Esophagus (tissue), 2 donors: ENCODE measurements at regions not wholly inside any gene's neighbourhood (a gene's known extent, or its start where the extent isn't known, plus 50 kb on each side); places are given as distances from the start of the nearest gene placed in this dataset.

ENCODE experiments used
- H3K27ac ChIP-seq, 2 donors: one replicate each; pipeline ENCODE4 v1.5.1; 2013; ENCODE audit warnings: low read depth in 2 of 2, mild to moderate bottlenecking in 2 of 2, inconsistent platforms in 1 of 2, low read length in 1 of 2, moderate library complexity in 1 of 2
- H3K27me3 ChIP-seq, 2 donors: one replicate each; pipeline ENCODE4 v1.6.1; 2013; ENCODE audit warnings: low read length in 2 of 2, control low read depth in 1 of 2, mild to moderate bottlenecking in 1 of 2; ENCODE audit not compliant: insufficient read depth in 2 of 2, control insufficient read depth in 1 of 2
- H3K36me3 ChIP-seq, 2 donors: one replicate each; pipeline ENCODE4 v1.6.1; 2013; ENCODE audit warnings: low read length in 1 of 2; ENCODE audit not compliant: control insufficient read depth in 2 of 2, insufficient read depth in 2 of 2
- H3K4me1 ChIP-seq, 2 donors: one replicate each; pipeline ENCODE4 v1.6.1; 2013; ENCODE audit warnings: low read length in 1 of 2; ENCODE audit not compliant: control insufficient read depth in 2 of 2, insufficient read depth in 2 of 2
- H3K4me3 ChIP-seq, 2 donors: one replicate each; pipeline ENCODE4 v1.5.1; 2013; ENCODE audit warnings: low read length in 2 of 2, mild to moderate bottlenecking in 2 of 2, low read depth in 1 of 2, moderate library complexity in 1 of 2
- H3K9me3 ChIP-seq, 2 donors: one replicate each; pipeline ENCODE4 v1.6.1; 2013; ENCODE audit warnings: mild to moderate bottlenecking in 2 of 2, low read depth in 1 of 2, low read length in 1 of 2, moderate library complexity in 1 of 2; ENCODE audit not compliant: control insufficient read depth in 2 of 2, insufficient read depth in 1 of 2
- WGBS, 2 donors: extraction: QIAGEN DNeasy Blood & Tissue Kit; methylation state at CpG; one replicate each; pipeline ENCODE4 v1.1.7; 2013; 5-methylcytosine and 5-hydroxymethylcytosine counted together
- donor health status: healthy with polysubstance abuse.
- donor health status: Bipolar disorder and iron deficiency.

DNA sequence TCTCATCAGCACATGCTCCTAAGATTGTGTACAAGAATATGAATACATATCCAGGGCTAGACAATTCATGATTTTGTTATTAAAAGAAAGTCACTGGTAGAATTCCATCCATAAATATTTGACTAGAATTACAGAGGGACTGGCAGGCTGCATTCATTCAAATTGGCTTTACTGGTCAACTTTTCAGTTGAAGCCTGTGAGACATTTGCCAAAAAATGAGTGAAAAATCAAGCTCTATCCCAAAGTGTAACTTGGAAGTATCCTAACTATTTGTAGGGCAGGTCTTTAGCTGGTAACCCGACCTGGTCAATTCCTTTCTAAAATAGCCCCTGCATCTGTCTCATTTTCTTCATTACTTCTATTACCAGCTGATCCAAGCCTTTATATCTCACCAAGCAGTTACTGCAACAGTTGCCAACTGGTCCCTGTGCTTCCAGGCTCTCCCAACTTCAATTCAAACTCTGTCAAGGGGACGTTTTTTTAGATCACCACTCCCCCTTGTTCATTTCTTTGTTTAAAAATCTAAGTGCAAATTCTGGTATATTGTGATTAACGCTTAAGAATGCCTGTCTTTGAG, 173.1 kb upstream of the TBL1XR1 start:
- Histone ChIP-seq H3K9me3 (no peaks in the 10 kb centered on the region), H3K4me3 (no peak overlapping the region), H3K4me1 (no peaks in the 10 kb centered on the region), H3K27me3 (no peaks in the 10 kb centered on the region), H3K27ac (no peak overlapping the region), H3K36me3 (no peaks in the 10 kb centered on the region)
- 59 to 66% methylated on average over 3 of the region's 3 CpGs for WGBS, 2 donors

DNA sequence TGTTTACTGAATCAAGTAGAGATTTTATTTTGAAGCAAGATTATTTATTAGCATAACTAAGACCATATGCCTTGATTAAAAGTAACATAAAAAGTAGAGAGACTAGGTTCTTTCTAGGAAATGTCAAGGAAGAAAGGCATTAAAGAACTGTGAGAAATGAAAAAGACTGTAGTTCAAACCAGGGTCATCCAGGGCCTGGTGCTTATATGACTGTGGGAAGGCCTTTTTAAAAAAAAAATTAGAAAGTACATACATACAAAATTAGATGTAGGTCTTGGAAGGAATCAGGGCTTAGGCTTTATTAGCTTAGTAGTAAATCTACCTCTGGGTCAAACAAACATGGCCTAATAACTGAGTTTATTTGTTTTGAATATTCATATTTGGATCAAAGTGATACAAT, 173.9 kb upstream of the TBL1XR1 start:
- no peak overlapping the region for H3K27ac ChIP-seq
- no peaks in the 10 kb centered on the region for H3K9me3 ChIP-seq
- no peaks in the 10 kb centered on the region for H3K27me3 ChIP-seq
- no peaks in the 10 kb centered on the region for H3K36me3 ChIP-seq
- H3K4me3 ChIP-seq: no peak overlapping the region
- no peaks in the 10 kb centered on the region for H3K4me1 ChIP-seq

DNA sequence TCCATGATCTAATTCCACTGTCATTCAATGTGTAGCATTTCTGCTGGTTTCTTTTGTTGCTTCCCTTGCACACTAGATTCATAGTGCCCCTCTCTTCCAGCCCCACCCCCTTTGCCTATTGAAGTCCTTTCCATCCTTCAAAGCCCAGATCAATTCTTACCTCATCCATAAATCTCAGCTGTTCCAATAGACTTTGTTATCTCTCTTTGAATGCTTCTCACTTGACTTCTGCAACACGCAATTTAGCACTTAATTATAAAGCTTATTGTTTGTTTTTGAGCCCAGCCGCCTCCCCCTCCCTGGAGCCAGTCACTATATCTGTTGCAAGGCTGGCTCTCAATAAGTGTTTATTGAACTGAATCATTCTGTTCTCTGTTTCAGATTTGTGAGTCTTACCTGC, 174.6 kb upstream of the TBL1XR1 start:
- H3K27me3 ChIP-seq: no peaks in the 10 kb centered on the region
- no peak overlapping the region for H3K27ac ChIP-seq
- WGBS, 2 donors: 55 to 74% methylated on average over 2 of the region's 2 CpGs
- no peaks in the 10 kb centered on the region for H3K36me3 ChIP-seq
- H3K4me1 ChIP-seq: no peaks in the 10 kb centered on the region
- H3K9me3 ChIP-seq: no peaks in the 10 kb centered on the region
- H3K4me3 ChIP-seq: no peak overlapping the region

DNA sequence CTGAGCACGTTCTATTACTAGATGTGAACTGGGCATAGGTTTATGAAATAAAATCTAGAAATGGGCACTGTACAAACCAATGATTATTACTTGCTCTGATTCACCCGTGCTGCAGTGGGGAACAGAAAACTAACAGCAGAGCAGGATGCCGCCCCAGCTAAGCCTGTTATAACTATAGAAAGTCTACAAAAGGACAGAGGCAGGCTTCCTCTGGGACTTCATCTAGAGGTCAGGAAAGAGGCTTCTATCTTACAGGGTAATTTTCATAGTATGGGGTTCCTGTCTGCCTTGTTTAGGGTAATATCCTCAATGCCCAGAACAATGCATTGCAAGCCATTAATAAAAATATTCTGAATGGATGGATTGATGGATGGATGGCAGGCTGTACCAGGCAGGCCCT, 177.0 kb upstream of the TBL1XR1 start:
- Histone ChIP-seq H3K27ac (no peak overlapping the region), H3K4me1 (no peaks in the 10 kb centered on the region), H3K36me3 (no peaks in the 10 kb centered on the region), H3K27me3 (no peaks in the 10 kb centered on the region), H3K4me3 (no peak overlapping the region), H3K9me3 (no peaks in the 10 kb centered on the region)
- 77 to 82% methylated on average over 3 of the region's 3 CpGs for WGBS, 2 donors

DNA sequence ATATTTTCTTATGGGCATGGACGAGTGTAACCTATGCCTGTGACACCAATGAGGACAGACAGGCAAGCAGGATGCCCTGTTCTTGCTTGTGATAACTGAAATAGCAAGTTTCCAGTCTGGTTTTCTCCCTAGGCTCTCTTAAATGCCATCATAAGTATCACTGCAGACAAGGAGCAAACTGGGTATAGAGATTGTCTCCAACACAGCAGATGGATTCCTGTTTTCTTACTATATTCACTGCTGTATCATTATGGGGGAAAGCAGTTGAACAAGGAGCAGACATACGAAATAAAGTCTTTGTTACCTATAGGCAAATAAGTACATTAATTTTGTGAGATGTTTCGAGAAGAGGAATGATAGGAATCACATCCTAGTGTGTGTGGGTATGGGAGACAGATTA, 178.0 kb upstream of the TBL1XR1 start:
- Histone ChIP-seq H3K36me3 (no peaks in the 10 kb centered on the region), H3K9me3 (no peaks in the 10 kb centered on the region), H3K27me3 (no peaks in the 10 kb centered on the region), H3K4me3 (no peak overlapping the region), H3K27ac (no peak overlapping the region), H3K4me1 (no peaks in the 10 kb centered on the region)
- WGBS, 2 donors: 93% methylated on average over 3 of the region's 3 CpGs

DNA sequence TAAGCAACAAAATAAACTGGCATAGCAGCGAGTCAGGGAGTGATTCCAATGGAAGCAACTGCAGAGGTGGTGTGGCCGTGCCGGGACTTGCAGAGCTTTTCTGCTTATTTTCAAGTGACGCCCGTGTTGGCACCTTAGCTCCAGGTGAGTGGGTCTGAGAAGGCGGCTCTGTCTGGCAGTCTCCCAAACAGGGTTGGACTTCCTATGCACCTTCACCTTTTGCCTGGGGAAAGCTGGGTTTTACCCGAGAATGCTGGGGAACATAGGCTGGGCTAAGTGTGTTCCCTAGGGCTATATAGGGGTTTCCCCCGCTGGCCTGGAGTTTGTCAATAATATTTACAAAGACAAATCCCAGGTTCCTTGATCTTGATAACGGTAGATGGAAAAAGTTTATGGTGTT, 179.9 kb upstream of the TBL1XR1 start:
- Histone ChIP-seq H3K27me3 (no peaks in the 10 kb centered on the region), H3K27ac (peak overlapping the region in 1 of 2 donors; percentile 72), H3K4me3 (no peak overlapping the region), H3K4me1 (no peaks in the 10 kb centered on the region), H3K36me3 (no peaks in the 10 kb centered on the region), H3K9me3 (no peaks in the 10 kb centered on the region)
- 52 to 70% methylated on average over 9 of the region's 9 CpGs for WGBS, 2 donors

DNA sequence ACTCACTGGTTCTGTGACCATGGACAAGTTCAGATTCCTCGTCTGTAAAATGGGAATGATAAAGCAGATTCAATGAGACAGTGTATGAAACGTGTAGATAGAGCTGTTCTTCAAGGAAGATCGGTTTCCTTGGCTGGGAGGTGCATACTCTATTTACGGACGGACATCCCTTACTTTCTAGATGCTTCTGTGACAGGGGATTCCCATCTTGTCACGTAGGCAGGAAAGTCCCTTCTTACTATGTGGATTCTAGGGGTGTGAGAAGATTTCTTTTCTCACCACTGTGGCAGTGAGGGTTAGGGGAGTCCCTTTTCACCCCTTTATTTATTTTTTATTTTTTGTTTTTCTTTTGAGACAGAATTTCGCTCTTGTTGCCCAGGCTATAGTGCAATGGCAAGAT, 180.9 kb upstream of the TBL1XR1 start:
- H3K4me3 ChIP-seq: no peak overlapping the region
- no peaks in the 10 kb centered on the region for H3K9me3 ChIP-seq
- H3K27me3 ChIP-seq: no peaks in the 10 kb centered on the region
- H3K36me3 ChIP-seq: no peaks in the 10 kb centered on the region
- no peaks in the 10 kb centered on the region for H3K4me1 ChIP-seq
- WGBS, 2 donors: 69% methylated on average over 7 of the region's 7 CpGs
- H3K27ac ChIP-seq: no peak overlapping the region

DNA sequence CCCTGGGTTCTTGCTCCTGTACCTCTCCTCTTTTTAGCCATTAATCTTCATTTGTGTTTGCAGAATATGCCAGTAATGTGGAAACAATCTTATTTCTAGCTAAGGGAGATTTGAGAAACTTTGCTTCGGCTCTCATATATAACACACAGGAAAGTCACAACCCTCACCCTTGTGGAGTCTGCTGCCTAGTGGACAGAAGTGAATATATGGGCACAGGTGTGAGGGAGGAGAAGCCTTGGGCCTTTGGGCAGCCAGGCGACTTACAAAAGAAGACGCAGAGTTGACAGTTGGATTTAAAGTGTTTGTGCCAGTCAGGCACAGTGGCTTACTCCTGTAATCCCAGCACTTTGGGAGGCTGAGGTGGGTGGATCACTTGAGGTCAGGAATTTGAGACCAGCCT, 181.8 kb upstream of the TBL1XR1 start:
- H3K36me3 ChIP-seq: no peaks in the 10 kb centered on the region
- no peaks in the 10 kb centered on the region for H3K4me1 ChIP-seq
- no peaks in the 10 kb centered on the region for H3K27me3 ChIP-seq
- H3K9me3 ChIP-seq: no peaks in the 10 kb centered on the region
- 71 to 78% methylated on average over 3 of the region's 3 CpGs for WGBS, 2 donors
- no peak overlapping the region for H3K4me3 ChIP-seq
- H3K27ac ChIP-seq: peak overlapping the region in 1 of 2 donors; percentile 15

DNA sequence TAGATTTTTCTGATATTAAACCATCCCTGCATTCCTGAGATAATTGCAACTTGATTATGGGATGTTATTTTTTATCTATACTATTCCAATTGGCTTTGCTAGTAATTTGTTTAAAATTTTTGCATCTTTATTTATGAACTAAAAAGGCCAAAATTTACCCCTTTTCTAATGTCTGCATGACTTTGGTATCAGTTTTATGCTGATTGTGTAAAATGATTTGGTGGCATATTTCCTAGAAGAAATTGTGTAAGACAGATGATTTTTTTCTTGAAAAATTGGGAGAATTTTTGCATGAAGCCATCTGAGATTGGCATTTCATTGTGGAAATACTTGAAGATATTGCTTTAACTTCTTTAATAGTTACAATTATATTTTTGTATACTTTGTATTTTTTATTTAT, 183.8 kb upstream of the TBL1XR1 start:
- Histone ChIP-seq H3K4me1 (no peaks in the 10 kb centered on the region), H3K4me3 (no peak overlapping the region), H3K27me3 (no peaks in the 10 kb centered on the region), H3K27ac (no peak overlapping the region), H3K9me3 (no peaks in the 10 kb centered on the region), H3K36me3 (no peaks in the 10 kb centered on the region)

DNA sequence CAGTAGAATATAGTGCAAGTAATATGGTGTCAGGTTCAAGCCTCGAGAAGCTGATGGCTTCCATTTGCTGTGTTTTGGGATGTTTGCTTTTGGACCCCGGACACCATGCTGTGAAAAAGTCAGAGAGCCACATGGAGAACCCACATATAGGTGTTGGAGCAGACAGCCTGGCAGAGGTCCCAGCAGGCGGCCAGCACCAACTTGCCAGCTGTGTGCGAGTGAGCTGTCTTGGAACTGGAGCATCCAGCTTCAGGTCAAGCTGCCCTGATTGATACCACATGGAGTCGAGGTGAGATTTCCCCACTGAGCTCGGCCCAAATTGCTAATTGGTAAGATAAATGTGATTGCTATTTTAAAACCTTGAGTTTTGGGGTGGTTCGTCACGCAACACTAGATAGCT, 185.7 kb upstream of the TBL1XR1 start:
- H3K9me3 ChIP-seq: no peaks in the 10 kb centered on the region
- no peak overlapping the region for H3K27ac ChIP-seq
- no peaks in the 10 kb centered on the region for H3K27me3 ChIP-seq
- H3K4me1 ChIP-seq: no peaks in the 10 kb centered on the region
- H3K36me3 ChIP-seq: no peaks in the 10 kb centered on the region
- 54 to 71% methylated on average over 8 of the region's 8 CpGs for WGBS, 2 donors
- H3K4me3 ChIP-seq: no peak overlapping the region
